IMR-90 (cell line): ENCODE measurements at regions not wholly inside any gene's neighbourhood (a gene's known extent, or its start where the extent isn't known, plus 50 kb on each side); places are given as distances from the start of the nearest gene placed in this dataset.

Source experiments
- ATAC-seq: fragments of 200-7000 bp; cut with Tn5 transposase; 2 replicates; pipeline ENCODE4 v1.9.1; 2020; ENCODE audit warnings: low read depth, mild to moderate bottlenecking, moderate library complexity
- BruUV-seq: library from RNA; stranded (reverse); fragments of 400-500 nt; replicated peaks from 2 replicates; lab custom pipeline; 2021; lab: Mats Ljungman, UMichigan
- CTCF ChIA-PET: fragments of 300-600 bp; formaldehyde crosslinking; extraction: SDS; loops from one replicate; lab custom pipeline; 2021; ENCODE audit warnings: antibody characterized with exemption; lab: Yijun Ruan, JAX
- POLR2A ChIA-PET: fragments of 300-600 bp; sonication (Branson Sonifier 250); formaldehyde crosslinking; loops from one replicate; lab custom pipeline; 2022; ENCODE audit warnings: antibody characterized with exemption; ENCODE audit not compliant: unreplicated experiment; lab: Charles Lee
- DNase-seq: peaks from one replicate; pipeline ENCODE4 v3.0.0; 2013
- H2AFZ ChIP-seq: replicated peaks from 2 replicates; pipeline ENCODE3; 2013; ENCODE audit warnings: low read length, mild to moderate bottlenecking; ENCODE audit not compliant: poor library complexity
- H2AK5ac ChIP-seq: 2 replicates; pipeline ENCODE4 v1.6.1; 2013; ENCODE audit warnings: low read depth, low read length, inconsistent platforms
- H2AK9ac ChIP-seq: replicated peaks from 2 replicates; pipeline ENCODE3; 2013; ENCODE audit warnings: mild to moderate bottlenecking, low read depth, low read length, moderate library complexity; ENCODE audit not compliant: poor library complexity
- H2BK120ac ChIP-seq: 2 replicates; pipeline ENCODE4 v1.6.1; 2013; ENCODE audit warnings: low read depth, low read length, inconsistent platforms
- H2BK15ac ChIP-seq: 3 replicates; pipeline ENCODE4 v1.6.1; 2013; ENCODE audit warnings: low read depth, low read length, inconsistent platforms
- H2BK20ac ChIP-seq: 2 replicates; pipeline ENCODE4 v1.6.1; 2013; ENCODE audit warnings: low read depth, mild to moderate bottlenecking, inconsistent platforms, low read length, moderate library complexity
- H2BK5ac ChIP-seq: 2 replicates; pipeline ENCODE4 v1.6.1; 2013; ENCODE audit warnings: mild to moderate bottlenecking, low read depth, low read length, inconsistent platforms; ENCODE audit not compliant: poor library complexity, severe bottlenecking
- H3K14ac ChIP-seq: replicated peaks from 2 replicates; pipeline ENCODE4 v1.6.1; 2013; ENCODE audit warnings: low read depth, low read length, inconsistent platforms
- H3K18ac ChIP-seq: 2 replicates; pipeline ENCODE4 v1.6.1; 2013; ENCODE audit warnings: low read depth, low read length, control low read depth
- H3K23ac ChIP-seq: 2 replicates; pipeline ENCODE4 v1.6.1; 2013; ENCODE audit warnings: low read depth, low read length, inconsistent platforms
- H3K27ac ChIP-seq: 2 replicates; pipeline ENCODE4 v1.5.1; 2013; ENCODE audit warnings: mild to moderate bottlenecking, control low read depth, low read length; ENCODE audit not compliant: insufficient read depth
- H3K27me3 ChIP-seq: 2 replicates; pipeline ENCODE4 v1.6.1; 2013; ENCODE audit warnings: low read length; ENCODE audit not compliant: control insufficient read depth, insufficient read depth
- H3K36me3 ChIP-seq: 2 replicates; pipeline ENCODE4 v1.6.1; 2013; ENCODE audit warnings: low read length, mixed read lengths; ENCODE audit not compliant: control insufficient read depth, insufficient read depth
- H3K4ac ChIP-seq: 2 replicates; pipeline ENCODE4 v1.6.1; 2013; ENCODE audit warnings: low read depth, low read length, inconsistent platforms
- H3K4me1 ChIP-seq: 2 replicates; pipeline ENCODE4 v1.6.1; 2013; ENCODE audit warnings: low read length, mixed read lengths; ENCODE audit not compliant: control insufficient read depth, insufficient read depth
- H3K4me2 ChIP-seq: 2 replicates; pipeline ENCODE4 v1.6.1; 2013; ENCODE audit warnings: low read depth, mild to moderate bottlenecking, control low read depth, low read length, moderate library complexity
- H3K4me3 ChIP-seq: 2 replicates; pipeline ENCODE4 v1.5.1; 2013; ENCODE audit warnings: low read depth, mild to moderate bottlenecking, control low read depth, low read length, moderate library complexity; ENCODE audit not compliant: insufficient read depth
- H3K56ac ChIP-seq: 2 replicates; pipeline ENCODE4 v1.6.1; 2013; ENCODE audit warnings: low read length, inconsistent platforms; ENCODE audit not compliant: insufficient read depth; ENCODE audit errors: extremely low read depth
- H3K79me1 ChIP-seq, 2 experiments: 2 replicates each; pipeline ENCODE4 v1.6.1; 2013; ENCODE audit warnings: low read length in 2 of 2, inconsistent platforms in 1 of 2, low read depth in 1 of 2
- H3K9ac ChIP-seq: 2 replicates; pipeline ENCODE4 v1.6.1; 2013; ENCODE audit warnings: low read depth, low read length, control low read depth
- H3K9me1 ChIP-seq: 2 replicates; pipeline ENCODE4 v1.6.1; 2013; ENCODE audit warnings: low read length, inconsistent platforms; ENCODE audit not compliant: insufficient read depth
- H3K9me3 ChIP-seq: 2 replicates; pipeline ENCODE4 v1.6.1; 2013; ENCODE audit warnings: low read length; ENCODE audit not compliant: control insufficient read depth, insufficient read depth
- H4K20me1 ChIP-seq: 2 replicates; pipeline ENCODE4 v1.6.1; 2013; ENCODE audit warnings: low read length, inconsistent platforms; ENCODE audit not compliant: insufficient read depth
- H4K5ac ChIP-seq: 2 replicates; pipeline ENCODE4 v1.6.1; 2013; ENCODE audit warnings: mild to moderate bottlenecking, low read depth, low read length, control low read depth
- H4K8ac ChIP-seq, 2 experiments: 2 replicates each; pipeline ENCODE4 v1.6.1; 2013; ENCODE audit warnings: low read depth in 2 of 2, low read length in 2 of 2, control low read depth in 1 of 2, inconsistent platforms in 1 of 2
- H4K91ac ChIP-seq: 2 replicates; pipeline ENCODE4 v1.6.1; 2013; ENCODE audit warnings: low read depth, low read length, inconsistent platforms; ENCODE audit not compliant: insufficient read depth
- BHLHE40 ChIP-seq: fragments of 150-350 bp; IDR thresholded peaks from 2 replicates; pipeline ENCODE4 v1.6.1; 2016; ENCODE audit warnings: mild to moderate bottlenecking, low read depth, low read length
- CTCF ChIP-seq: conservative IDR thresholded peaks from 2 replicates; pipeline ENCODE4 v1.5.1; 2012; ENCODE audit warnings: mild to moderate bottlenecking, low read depth, low read length, improper control_type of control experiment
- NFE2L2 ChIP-seq: fragments of 150-350 bp; IDR thresholded peaks from 2 replicates; pipeline ENCODE4 v1.6.1; 2016; ENCODE audit warnings: low read depth, mild to moderate bottlenecking, low read length
- POLR2A ChIP-seq: IDR thresholded peaks from 2 replicates; pipeline ENCODE4 v1.6.1; 2012; ENCODE audit warnings: mild to moderate bottlenecking, low read depth, low read length
- RAD21 ChIP-seq: IDR thresholded peaks from 2 replicates; pipeline ENCODE4 v1.6.1; 2012; ENCODE audit warnings: low read length, improper control_type of control experiment
- RCOR1 ChIP-seq: IDR thresholded peaks from 2 replicates; pipeline ENCODE4 v1.6.1; 2012; ENCODE audit warnings: mild to moderate bottlenecking, low read length, improper control_type of control experiment; ENCODE audit not compliant: insufficient replicate concordance
- SMC3 ChIP-seq: fragments of 150-350 bp; IDR thresholded peaks from 2 replicates; pipeline ENCODE4 v1.6.1; 2016; ENCODE audit warnings: low read depth, mild to moderate bottlenecking, antibody characterized with exemption, low read length, moderate library complexity
- WGBS, 2 experiments: methylation state at CpG; one replicate each; pipeline versions ENCODE4 v1.1.5 to v1.1.7; 2013; ENCODE audit warnings: missing lambda C conversion rate in 2 of 2; ENCODE audit not compliant: insufficient read length in 1 of 2; ENCODE audit errors: extremely low coverage in 2 of 2; 5-methylcytosine and 5-hydroxymethylcytosine counted together
- dilution Hi-C: fragments of 300-500 bp; cut with HindIII; formaldehyde crosslinking; loops from one replicate; pipeline ENCODE4 v1.14.3; 2018; ENCODE audit warnings: low sequenced_read_pairs; ENCODE audit not compliant: unreplicated experiment
- in situ Hi-C: fragments of 300-500 bp; cut with MboI; formaldehyde crosslinking; loops from 3 replicates; pipeline ENCODE4 v1.14.3; 2019; ENCODE audit warnings: low sequenced_read_pairs, inconsistent platforms, mixed read lengths
- intact Hi-C: fragments of 100-400 bp; cut with micrococcal nuclease; formaldehyde crosslinking; loops from 2 replicates; pipeline ENCODE4 v1.10.0; 2022

GRCh38 chr12:74897425-74898211 lies 312.0 kb downstream of the KCNC2 start:
- Histone ChIP-seq H2BK20ac (no peak overlapping the region), H3K27me3 (no peaks in the 10 kb centered on the region), H2AK9ac (no peak overlapping the region), H2AK5ac (no peak overlapping the region), H2BK120ac (no peak overlapping the region), H3K9me1 (no peaks in the 10 kb centered on the region), H2BK5ac (no peak overlapping the region), H3K4me2 (no peak overlapping the region), H3K9ac (no peak overlapping the region), H3K36me3 (no peaks in the 10 kb centered on the region), H3K4me1 (0 out of 2 replicates have a peak, but pooled peaks cover 2% of the 10 kb centered on the region), H4K5ac (no peak overlapping the region), H4K91ac (no peak overlapping the region), H3K79me1 (no peaks in the 10 kb centered on the region), H3K27ac (no peak overlapping the region), H3K56ac (no peak overlapping the region), H2AFZ (no peak overlapping the region), H3K14ac (no peak overlapping the region), H3K4me3 (no peak overlapping the region), H3K23ac (no peak overlapping the region), H3K9me3 (no peaks in the 10 kb centered on the region), H2BK15ac (no peak overlapping the region), H4K8ac (no peak overlapping the region), H4K20me1 (no peaks in the 10 kb centered on the region), H3K18ac (no peak overlapping the region), H3K4ac (no peak overlapping the region)
- dilution Hi-C loops = no loop called here
- in situ Hi-C loops = no loop called here
- TF ChIP-seq POLR2A (no peak), BHLHE40 (no peak), NFE2L2 (no peak), RAD21 (no peak), SMC3 (no peak), RCOR1 (no peak), CTCF (no peak)
- CTCF ChIA-PET = interaction anchor here (0.6 kb wide), 1 partner anchor 146 kb away, joined by 4 read pairs; no protein-coding TSS in a partner anchor
- no TSS peak for BruUV-seq
- ATAC-seq (no peak), DNase-seq (no peak)
- POLR2A ChIA-PET = no interaction called here
- intact Hi-C loops = no loop called here
- WGBS, 2 experiments = no CpG with 5 or more reads among the region's 5 CpGs
